ENCODE measurements at regions not wholly inside any gene's neighbourhood (a gene's known extent, or its start where the extent isn't known, plus 50 kb on each side); places are given as distances from the start of the nearest gene placed in this dataset.

GRCh38 chrX:69051901-69052300 is 113.4 kb downstream of the PJA1 start:
- no peak overlapping the region for H3K27ac Mint-ChIP-seq (ENCODE audit: unreplicated experiment)
- H3K4me1 Mint-ChIP-seq (ENCODE audit: unreplicated experiment): no peaks in the 10 kb centered on the region
- H3K36me3 Mint-ChIP-seq (ENCODE audit: unreplicated experiment): no peaks in the 10 kb centered on the region
- TF ChIP-seq, protein P1, sequence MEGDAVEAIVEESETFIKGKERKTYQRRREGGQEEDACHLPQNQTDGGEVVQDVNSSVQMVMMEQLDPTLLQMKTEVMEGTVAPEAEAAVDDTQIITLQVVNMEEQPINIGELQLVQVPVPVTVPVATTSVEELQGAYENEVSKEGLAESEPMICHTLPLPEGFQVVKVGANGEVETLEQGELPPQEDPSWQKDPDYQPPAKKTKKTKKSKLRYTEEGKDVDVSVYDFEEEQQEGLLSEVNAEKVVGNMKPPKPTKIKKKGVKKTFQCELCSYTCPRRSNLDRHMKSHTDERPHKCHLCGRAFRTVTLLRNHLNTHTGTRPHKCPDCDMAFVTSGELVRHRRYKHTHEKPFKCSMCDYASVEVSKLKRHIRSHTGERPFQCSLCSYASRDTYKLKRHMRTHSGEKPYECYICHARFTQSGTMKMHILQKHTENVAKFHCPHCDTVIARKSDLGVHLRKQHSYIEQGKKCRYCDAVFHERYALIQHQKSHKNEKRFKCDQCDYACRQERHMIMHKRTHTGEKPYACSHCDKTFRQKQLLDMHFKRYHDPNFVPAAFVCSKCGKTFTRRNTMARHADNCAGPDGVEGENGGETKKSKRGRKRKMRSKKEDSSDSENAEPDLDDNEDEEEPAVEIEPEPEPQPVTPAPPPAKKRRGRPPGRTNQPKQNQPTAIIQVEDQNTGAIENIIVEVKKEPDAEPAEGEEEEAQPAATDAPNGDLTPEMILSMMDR (IDR thresholded peaks at IDR 0.05): no peak
- H3K9me3 Mint-ChIP-seq (ENCODE audit: unreplicated experiment): peaks cover 5% of the 10 kb centered on the region
- DNase-seq (ENCODE audit: extremely low spot score, unreplicated experiment): peak; percentile 15
- no peaks in the 10 kb centered on the region for H3K27me3 Mint-ChIP-seq (ENCODE audit: unreplicated experiment)
- H3K4me3 Mint-ChIP-seq (ENCODE audit: unreplicated experiment): no peak overlapping the region

GRCh38 chrX:69050051-69050765 is 115.0 kb downstream of the PJA1 start:
- no peak overlapping the region for H3K4me3 Mint-ChIP-seq (ENCODE audit: unreplicated experiment)
- no peaks in the 10 kb centered on the region for H3K36me3 Mint-ChIP-seq (ENCODE audit: unreplicated experiment)
- H3K27me3 Mint-ChIP-seq (ENCODE audit: unreplicated experiment): no peaks in the 10 kb centered on the region
- DNase-seq (ENCODE audit: extremely low spot score, unreplicated experiment): peak; percentile 56
- H3K4me1 Mint-ChIP-seq (ENCODE audit: unreplicated experiment): no peaks in the 10 kb centered on the region
- H3K27ac Mint-ChIP-seq (ENCODE audit: unreplicated experiment): no peak overlapping the region
- peaks cover 2% of the 10 kb centered on the region for H3K9me3 Mint-ChIP-seq (ENCODE audit: unreplicated experiment)
- TF ChIP-seq, protein P1 (IDR thresholded peaks at IDR 0.05): no peak

DNA sequence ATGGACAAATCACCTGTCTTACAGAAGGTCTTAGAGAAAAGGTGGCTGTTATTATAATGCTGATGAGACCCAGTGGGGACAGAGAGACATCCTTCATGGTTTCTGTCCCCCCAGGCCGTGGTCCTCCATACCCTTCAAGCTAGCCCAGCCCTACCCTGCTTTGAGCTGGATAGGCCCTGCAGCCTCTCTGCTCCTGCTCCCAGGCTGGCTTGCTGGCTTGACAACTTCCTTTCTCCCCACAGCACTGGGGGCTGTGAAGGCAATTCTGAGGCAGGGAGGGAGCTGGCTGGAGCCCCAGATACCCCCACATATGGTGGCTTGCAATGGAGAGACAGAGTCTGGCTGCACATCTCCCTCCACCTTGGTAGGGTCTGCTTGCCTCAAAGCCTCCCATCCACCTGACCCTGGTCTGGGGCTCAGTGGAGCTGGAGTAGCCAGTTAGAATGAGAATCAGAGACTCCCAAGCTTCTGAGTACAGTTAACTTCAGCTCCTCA is 118.2 kb downstream of the PJA1 start:
- Mint-ChIP-seq H3K27me3 (ENCODE audit: unreplicated experiment) (peaks cover 5% of the 10 kb centered on the region), H3K4me1 (ENCODE audit: unreplicated experiment) (no peaks in the 10 kb centered on the region), H3K27ac (ENCODE audit: unreplicated experiment) (no peak overlapping the region), H3K4me3 (ENCODE audit: unreplicated experiment) (no peak overlapping the region), H3K36me3 (ENCODE audit: unreplicated experiment) (no peaks in the 10 kb centered on the region), H3K9me3 (ENCODE audit: unreplicated experiment) (peaks cover 21% of the 10 kb centered on the region)
- TF ChIP-seq, protein P1 (IDR thresholded peaks at IDR 0.05): no peak
- DNase-seq (ENCODE audit: extremely low spot score, unreplicated experiment): peak; percentile 74

DNA sequence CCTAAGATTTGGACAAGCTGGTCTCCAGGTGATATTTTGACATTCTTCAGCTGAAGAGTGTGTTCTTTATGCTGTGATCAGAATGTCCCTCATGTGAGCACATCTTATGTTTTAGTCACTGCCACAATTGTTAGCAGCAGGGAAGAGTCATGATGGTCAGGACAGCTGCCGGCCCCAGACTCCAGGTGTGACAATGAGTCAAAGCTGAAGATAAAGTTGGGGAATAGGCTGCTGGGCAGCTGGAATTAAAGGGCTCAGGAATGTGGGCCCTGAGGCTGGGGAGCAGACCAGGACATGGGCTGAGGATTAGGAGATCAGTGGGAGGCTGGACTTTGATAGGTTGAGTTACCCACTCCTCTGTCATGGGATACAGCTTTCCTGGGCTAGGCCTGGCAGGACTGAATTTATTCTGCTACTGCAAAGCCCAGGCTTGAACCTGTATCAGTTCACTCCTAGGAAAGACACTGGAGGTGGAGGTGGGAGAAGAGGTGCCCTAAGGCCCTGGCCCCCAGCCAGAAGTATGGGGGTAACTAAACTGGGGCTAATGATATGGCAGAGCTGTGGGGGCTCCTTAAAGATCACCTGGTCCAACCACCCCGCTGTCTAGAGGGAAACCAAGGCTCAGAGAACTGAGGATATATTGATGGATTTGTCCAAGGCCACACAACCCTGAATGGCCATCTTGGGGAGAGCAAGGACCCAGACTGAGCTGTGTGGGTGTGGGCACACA is 119.5 kb downstream of the PJA1 start:
- Mint-ChIP-seq H3K9me3 (ENCODE audit: unreplicated experiment) (peaks cover 21% of the 10 kb centered on the region), H3K4me1 (ENCODE audit: unreplicated experiment) (no peaks in the 10 kb centered on the region), H3K36me3 (ENCODE audit: unreplicated experiment) (no peaks in the 10 kb centered on the region), H3K27me3 (ENCODE audit: unreplicated experiment) (peaks cover 5% of the 10 kb centered on the region), H3K27ac (ENCODE audit: unreplicated experiment) (no peak overlapping the region), H3K4me3 (ENCODE audit: unreplicated experiment) (no peak overlapping the region)
- TF ChIP-seq, protein P1 (IDR thresholded peaks at IDR 0.05): no peak
- peak; percentile 75 for DNase-seq (ENCODE audit: extremely low spot score, unreplicated experiment)

DNA sequence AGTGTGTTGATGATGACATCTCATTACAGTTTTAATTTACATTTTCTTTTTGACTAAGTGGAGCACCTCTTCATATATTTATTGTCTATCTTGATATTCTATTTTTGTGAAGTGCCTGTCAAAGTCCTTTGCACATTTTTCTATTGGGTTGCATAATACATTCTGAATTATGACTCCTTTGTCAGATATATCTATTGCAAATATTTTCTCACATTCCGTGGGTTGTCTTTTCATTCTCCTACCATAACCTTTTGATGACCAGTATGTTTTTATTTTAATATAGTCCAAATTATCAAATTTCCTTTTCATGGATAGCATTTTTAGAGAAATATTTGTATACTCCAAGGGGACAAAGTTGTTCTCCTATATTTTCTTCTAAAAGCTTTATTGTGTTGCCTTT is 126.4 kb downstream of the PJA1 start:
- Mint-ChIP-seq H3K27ac (ENCODE audit: unreplicated experiment) (no peak overlapping the region), H3K4me1 (ENCODE audit: unreplicated experiment) (peaks cover 22% of the 10 kb centered on the region), H3K4me3 (ENCODE audit: unreplicated experiment) (no peak overlapping the region), H3K36me3 (ENCODE audit: unreplicated experiment) (no peaks in the 10 kb centered on the region), H3K9me3 (ENCODE audit: unreplicated experiment) (peaks cover 17% of the 10 kb centered on the region), H3K27me3 (ENCODE audit: unreplicated experiment) (peaks cover 2% of the 10 kb centered on the region)
- DNase-seq (ENCODE audit: extremely low spot score, unreplicated experiment): no peak
- TF ChIP-seq, protein P1 (IDR thresholded peaks at IDR 0.05): no peak
